Astrocyte (in vitro differentiated cells and primary cell): ENCODE measurements at regions not wholly inside any gene's neighbourhood (a gene's known extent, or its start where the extent isn't known, plus 50 kb on each side); places are given as distances from the start of the nearest gene placed in this dataset.

Experiments used
- DNase-seq: peaks from one replicate; pipeline ENCODE4 v3.0.0-alpha.2; 2010; ENCODE audit warnings: low read depth
- FAIRE-seq: peaks from 2 replicates; lab custom pipeline; 2011; peaks lifted over from hg19 to GRCh38; lab: Jason Lieb, UNC
- H2AFZ ChIP-seq: 2 replicates; pipeline ENCODE4 v1.6.0; 2012; ENCODE audit warnings: low read depth, low read length, inconsistent platforms
- H3K27ac ChIP-seq: 2 replicates; pipeline ENCODE4 v1.5.1; 2011; ENCODE audit warnings: low read depth, low read length, inconsistent platforms
- H3K27me3 ChIP-seq: 2 replicates; pipeline ENCODE4 v1.6.0; 2011; ENCODE audit warnings: low read length, inconsistent platforms; ENCODE audit not compliant: insufficient read depth
- H3K36me3 ChIP-seq: 2 replicates; pipeline ENCODE4 v1.5.1; 2011; ENCODE audit warnings: low read length, inconsistent platforms; ENCODE audit not compliant: insufficient read depth
- H3K4me1 ChIP-seq: 2 replicates; pipeline ENCODE4 v1.5.1; 2011; ENCODE audit warnings: low read length, inconsistent platforms; ENCODE audit not compliant: insufficient read depth
- H3K4me2 ChIP-seq: 2 replicates; pipeline ENCODE4 v1.6.0; 2012; ENCODE audit warnings: low read length, inconsistent platforms
- H3K4me3 ChIP-seq: 2 replicates; pipeline ENCODE4 v1.5.1; 2011; ENCODE audit warnings: low read depth, mild to moderate bottlenecking, low read length, inconsistent platforms; ENCODE audit not compliant: insufficient read depth
- H3K79me2 ChIP-seq: 2 replicates; pipeline ENCODE4 v1.6.0; 2012; ENCODE audit warnings: mild to moderate bottlenecking, low read length, inconsistent platforms; ENCODE audit not compliant: insufficient read depth
- H3K9ac ChIP-seq: 2 replicates; pipeline ENCODE4 v1.6.0; 2012; ENCODE audit warnings: mild to moderate bottlenecking, low read length, inconsistent platforms
- H3K9me3 ChIP-seq: 2 replicates; pipeline ENCODE4 v1.5.1; 2012; ENCODE audit warnings: low read depth, mild to moderate bottlenecking, low read length, inconsistent platforms; ENCODE audit not compliant: insufficient read depth
- H4K20me1 ChIP-seq: 2 replicates; pipeline ENCODE4 v1.6.0; 2012; ENCODE audit warnings: low read length, inconsistent platforms; ENCODE audit not compliant: insufficient read depth
- H3K27ac Mint-ChIP-seq: one replicate; pipeline ENCODE4 v1.8.0; 2021; ENCODE audit warnings: mild to moderate bottlenecking, mixed read lengths; ENCODE audit not compliant: unreplicated experiment
- H3K27me3 Mint-ChIP-seq: one replicate; pipeline ENCODE4 v1.8.0; 2021; ENCODE audit warnings: low read depth, mixed read lengths; ENCODE audit not compliant: unreplicated experiment
- H3K36me3 Mint-ChIP-seq: one replicate; pipeline ENCODE4 v1.8.0; 2021; ENCODE audit warnings: low read depth, mixed read lengths; ENCODE audit not compliant: unreplicated experiment
- H3K4me1 Mint-ChIP-seq: one replicate; pipeline ENCODE4 v1.8.0; 2021; ENCODE audit warnings: low read depth, mixed read lengths; ENCODE audit not compliant: unreplicated experiment
- H3K4me3 Mint-ChIP-seq: one replicate; pipeline ENCODE4 v1.8.0; 2021; ENCODE audit warnings: mild to moderate bottlenecking, moderate library complexity, mixed read lengths; ENCODE audit not compliant: unreplicated experiment
- H3K9me3 Mint-ChIP-seq: one replicate; pipeline ENCODE4 v1.8.0; 2021; ENCODE audit warnings: mild to moderate bottlenecking, mixed read lengths; ENCODE audit not compliant: unreplicated experiment
- EZH2 ChIP-seq: IDR thresholded peaks from 2 replicates; pipeline ENCODE4 v1.6.1; 2012; ENCODE audit warnings: mild to moderate bottlenecking, low read length, inconsistent platforms; ENCODE audit not compliant: insufficient read depth
- TF ChIP-seq, protein P1 (sequence below): IDR thresholded peaks from 2 replicates; pipeline ENCODE4 v1.5.1; 2011; ENCODE audit warnings: low read depth, mild to moderate bottlenecking, inconsistent platforms, low read length, moderate library complexity; ENCODE audit not compliant: insufficient read depth

DNA sequence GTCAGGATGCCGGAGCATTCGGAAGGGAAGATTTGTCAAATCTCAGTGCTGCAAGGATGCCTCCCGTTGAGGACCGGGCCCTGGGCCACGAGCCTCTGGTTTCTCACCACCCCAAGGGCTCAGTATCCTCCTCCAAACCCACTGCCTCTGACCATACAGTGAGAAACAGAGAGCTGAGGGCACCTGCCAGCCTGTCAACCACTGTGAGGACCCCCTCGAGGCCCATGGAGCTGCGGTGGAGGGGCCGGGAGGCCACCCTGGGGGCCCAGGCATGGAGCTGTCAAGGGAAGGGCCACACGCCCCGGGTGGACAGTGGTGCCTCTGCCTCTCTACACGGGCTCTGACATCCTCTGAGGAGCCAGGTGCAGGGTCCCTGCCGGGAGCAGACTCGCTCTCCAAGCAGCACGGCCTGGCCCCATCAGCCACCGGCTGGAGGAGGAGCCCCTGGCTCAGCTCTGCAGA lies 248.0 kb upstream of the TCERG1L start:
- Histone ChIP-seq H3K27me3 (no peaks in the 10 kb centered on the region), H3K9ac (no peak overlapping the region), H3K36me3 (no peaks in the 10 kb centered on the region), H3K9me3 (peaks cover 12% of the 10 kb centered on the region), H2AFZ (no peak overlapping the region), H3K4me2 (no peak overlapping the region), H3K79me2 (no peaks in the 10 kb centered on the region), H3K4me1 (no peaks in the 10 kb centered on the region), H3K27ac (no peak overlapping the region), H3K4me3 (no peak overlapping the region), H4K20me1 (no peaks in the 10 kb centered on the region)
- DNase-seq (no peak), FAIRE-seq (no peak)
- Mint-ChIP-seq H3K9me3 (peaks cover 14% of the 10 kb centered on the region), H3K36me3 (no peaks in the 10 kb centered on the region), H3K4me3 (no peak overlapping the region), H3K27me3 (peaks cover 40% of the 10 kb centered on the region), H3K27ac (no peak overlapping the region), H3K4me1 (no peaks in the 10 kb centered on the region)
- TF ChIP-seq EZH2, result no peak
- TF ChIP-seq, protein P1, sequence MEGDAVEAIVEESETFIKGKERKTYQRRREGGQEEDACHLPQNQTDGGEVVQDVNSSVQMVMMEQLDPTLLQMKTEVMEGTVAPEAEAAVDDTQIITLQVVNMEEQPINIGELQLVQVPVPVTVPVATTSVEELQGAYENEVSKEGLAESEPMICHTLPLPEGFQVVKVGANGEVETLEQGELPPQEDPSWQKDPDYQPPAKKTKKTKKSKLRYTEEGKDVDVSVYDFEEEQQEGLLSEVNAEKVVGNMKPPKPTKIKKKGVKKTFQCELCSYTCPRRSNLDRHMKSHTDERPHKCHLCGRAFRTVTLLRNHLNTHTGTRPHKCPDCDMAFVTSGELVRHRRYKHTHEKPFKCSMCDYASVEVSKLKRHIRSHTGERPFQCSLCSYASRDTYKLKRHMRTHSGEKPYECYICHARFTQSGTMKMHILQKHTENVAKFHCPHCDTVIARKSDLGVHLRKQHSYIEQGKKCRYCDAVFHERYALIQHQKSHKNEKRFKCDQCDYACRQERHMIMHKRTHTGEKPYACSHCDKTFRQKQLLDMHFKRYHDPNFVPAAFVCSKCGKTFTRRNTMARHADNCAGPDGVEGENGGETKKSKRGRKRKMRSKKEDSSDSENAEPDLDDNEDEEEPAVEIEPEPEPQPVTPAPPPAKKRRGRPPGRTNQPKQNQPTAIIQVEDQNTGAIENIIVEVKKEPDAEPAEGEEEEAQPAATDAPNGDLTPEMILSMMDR, result no peak

DNA sequence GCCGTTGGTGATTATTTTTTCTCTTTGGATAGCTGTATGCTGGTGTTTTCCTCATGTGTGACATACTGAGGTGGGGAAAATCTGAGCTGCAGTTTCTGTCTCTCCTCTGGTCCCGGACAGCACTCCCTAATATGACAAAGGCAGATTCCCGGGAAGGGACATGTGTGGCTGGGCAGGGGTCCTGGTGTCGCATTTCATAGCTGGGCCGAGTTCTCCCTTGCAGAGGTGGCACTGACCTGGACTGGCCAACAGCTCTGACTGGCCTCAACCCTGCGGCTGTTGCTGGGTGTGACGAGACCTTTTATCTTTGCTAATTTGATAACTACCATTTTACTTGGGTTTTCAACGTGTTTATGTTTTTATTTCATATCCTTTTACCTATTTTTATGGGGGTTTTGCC lies 248.6 kb upstream of the TCERG1L start:
- no peak for FAIRE-seq
- TF ChIP-seq, protein P1, result no peak
- no peak for TF ChIP-seq EZH2
- H3K4me1 Mint-ChIP-seq, result no peaks in the 10 kb centered on the region
- H3K4me3 Mint-ChIP-seq, result no peak overlapping the region
- Histone ChIP-seq H4K20me1 (no peaks in the 10 kb centered on the region), H3K27me3 (no peaks in the 10 kb centered on the region), H3K4me2 (no peak overlapping the region), H3K9ac (no peak overlapping the region), H3K4me3 (no peak overlapping the region), H2AFZ (no peak overlapping the region), H3K36me3 (no peaks in the 10 kb centered on the region), H3K9me3 (peaks cover 12% of the 10 kb centered on the region), H3K79me2 (no peaks in the 10 kb centered on the region), H3K27ac (no peak overlapping the region), H3K4me1 (no peaks in the 10 kb centered on the region)
- no peak for DNase-seq
- H3K27me3 Mint-ChIP-seq, result peaks cover 36% of the 10 kb centered on the region
- H3K36me3 Mint-ChIP-seq, result no peaks in the 10 kb centered on the region
- no peak overlapping the region for H3K27ac Mint-ChIP-seq
- peaks cover 15% of the 10 kb centered on the region for H3K9me3 Mint-ChIP-seq

DNA sequence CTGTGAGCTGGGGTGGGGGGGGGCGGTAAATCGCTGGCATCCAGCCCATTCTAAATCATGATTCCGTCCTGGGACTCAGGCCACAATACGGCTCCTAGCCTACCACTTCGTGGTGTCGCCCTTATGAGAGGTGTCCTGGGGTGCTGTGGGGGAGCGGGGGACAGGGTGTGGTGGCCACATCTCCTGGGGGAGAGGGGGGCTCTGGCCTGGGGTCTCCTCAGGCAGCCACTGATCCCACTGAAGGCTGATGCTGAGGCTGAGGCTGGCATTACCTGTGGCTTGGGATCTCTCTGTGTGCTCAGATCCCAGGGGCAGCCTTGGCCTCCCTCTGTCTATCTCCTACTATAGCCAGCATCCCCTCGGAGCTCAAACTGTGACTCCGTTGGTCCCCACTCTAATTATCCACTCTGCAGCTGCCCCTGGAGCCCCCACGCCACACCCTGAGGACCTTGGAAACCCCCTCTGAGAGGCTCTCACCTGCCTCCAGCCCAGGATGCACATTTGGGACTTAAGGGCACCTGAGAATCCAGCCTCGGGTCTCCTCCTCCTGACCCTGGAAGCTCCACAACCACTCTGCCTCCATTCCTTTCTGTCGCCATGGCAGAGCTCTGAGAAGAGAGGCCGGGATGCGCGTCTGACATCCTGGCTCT lies 249.3 kb upstream of the TCERG1L start:
- Mint-ChIP-seq H3K4me1 (no peaks in the 10 kb centered on the region), H3K27ac (no peak overlapping the region), H3K36me3 (no peaks in the 10 kb centered on the region), H3K4me3 (no peak overlapping the region), H3K27me3 (peaks cover 30% of the 10 kb centered on the region), H3K9me3 (peaks cover 12% of the 10 kb centered on the region)
- DNase-seq (no peak), FAIRE-seq (no peak)
- H4K20me1 ChIP-seq, result no peaks in the 10 kb centered on the region
- no peaks in the 10 kb centered on the region for H3K27me3 ChIP-seq
- TF ChIP-seq, protein P1, result no peak
- no peak for TF ChIP-seq EZH2
- no peak overlapping the region for H3K27ac ChIP-seq
- H3K4me3 ChIP-seq, result no peak overlapping the region
- H3K36me3 ChIP-seq, result no peaks in the 10 kb centered on the region
- no peaks in the 10 kb centered on the region for H3K4me1 ChIP-seq
- H2AFZ ChIP-seq, result no peak overlapping the region
- H3K4me2 ChIP-seq, result no peak overlapping the region
- peaks cover 10% of the 10 kb centered on the region for H3K9me3 ChIP-seq
- H3K9ac ChIP-seq, result no peak overlapping the region
- H3K79me2 ChIP-seq, result no peaks in the 10 kb centered on the region
